ENCODE measurements at regions not wholly inside any gene's neighbourhood (a gene's known extent, or its start where the extent isn't known, plus 50 kb on each side); places are given as distances from the start of the nearest gene placed in this dataset.

- Histone ChIP-seq H4K20me1 (replicated peaks; ENCODE audit: insufficient read depth) (no peaks in the 10 kb centered on the region), H3K27ac (ENCODE audit: low read depth) (no peak overlapping the region), H3K4me3 (no peak overlapping the region), H3K79me2 (replicated peaks; ENCODE audit: insufficient read depth) (no peaks in the 10 kb centered on the region), H3K4me2 (no peak overlapping the region), H3K36me3 (ENCODE audit: insufficient read depth) (no peaks in the 10 kb centered on the region), H2AFZ (no peak overlapping the region), H3K27me3 (ENCODE audit: insufficient read depth) (no peaks in the 10 kb centered on the region), H3K4me1 (ENCODE audit: insufficient read depth) (no peaks in the 10 kb centered on the region), H3F3A (replicated peaks; ENCODE audit: low read depth) (no peaks in the 10 kb centered on the region), H3K9me2 (ENCODE audit: insufficient read depth) (peaks cover 14% of the 10 kb centered on the region)
- no peak overlapping the region for H3K27ac Mint-ChIP-seq
- no peaks in the 10 kb centered on the region for H3K4me1 Mint-ChIP-seq
- no peak overlapping the region for H3K4me3 Mint-ChIP-seq
- no peaks in the 10 kb centered on the region for H3K36me3 Mint-ChIP-seq (ENCODE audit: low read depth)
- peaks cover 5% of the 10 kb centered on the region for H3K27me3 Mint-ChIP-seq (ENCODE audit: insufficient read depth, low read depth, poor library complexity)
- TF ChIP-seq POLR2AphosphoS5 (IDR thresholded peaks at IDR 0.05; ENCODE audit: low read depth), result no peak
- TF ChIP-seq, protein P1, sequence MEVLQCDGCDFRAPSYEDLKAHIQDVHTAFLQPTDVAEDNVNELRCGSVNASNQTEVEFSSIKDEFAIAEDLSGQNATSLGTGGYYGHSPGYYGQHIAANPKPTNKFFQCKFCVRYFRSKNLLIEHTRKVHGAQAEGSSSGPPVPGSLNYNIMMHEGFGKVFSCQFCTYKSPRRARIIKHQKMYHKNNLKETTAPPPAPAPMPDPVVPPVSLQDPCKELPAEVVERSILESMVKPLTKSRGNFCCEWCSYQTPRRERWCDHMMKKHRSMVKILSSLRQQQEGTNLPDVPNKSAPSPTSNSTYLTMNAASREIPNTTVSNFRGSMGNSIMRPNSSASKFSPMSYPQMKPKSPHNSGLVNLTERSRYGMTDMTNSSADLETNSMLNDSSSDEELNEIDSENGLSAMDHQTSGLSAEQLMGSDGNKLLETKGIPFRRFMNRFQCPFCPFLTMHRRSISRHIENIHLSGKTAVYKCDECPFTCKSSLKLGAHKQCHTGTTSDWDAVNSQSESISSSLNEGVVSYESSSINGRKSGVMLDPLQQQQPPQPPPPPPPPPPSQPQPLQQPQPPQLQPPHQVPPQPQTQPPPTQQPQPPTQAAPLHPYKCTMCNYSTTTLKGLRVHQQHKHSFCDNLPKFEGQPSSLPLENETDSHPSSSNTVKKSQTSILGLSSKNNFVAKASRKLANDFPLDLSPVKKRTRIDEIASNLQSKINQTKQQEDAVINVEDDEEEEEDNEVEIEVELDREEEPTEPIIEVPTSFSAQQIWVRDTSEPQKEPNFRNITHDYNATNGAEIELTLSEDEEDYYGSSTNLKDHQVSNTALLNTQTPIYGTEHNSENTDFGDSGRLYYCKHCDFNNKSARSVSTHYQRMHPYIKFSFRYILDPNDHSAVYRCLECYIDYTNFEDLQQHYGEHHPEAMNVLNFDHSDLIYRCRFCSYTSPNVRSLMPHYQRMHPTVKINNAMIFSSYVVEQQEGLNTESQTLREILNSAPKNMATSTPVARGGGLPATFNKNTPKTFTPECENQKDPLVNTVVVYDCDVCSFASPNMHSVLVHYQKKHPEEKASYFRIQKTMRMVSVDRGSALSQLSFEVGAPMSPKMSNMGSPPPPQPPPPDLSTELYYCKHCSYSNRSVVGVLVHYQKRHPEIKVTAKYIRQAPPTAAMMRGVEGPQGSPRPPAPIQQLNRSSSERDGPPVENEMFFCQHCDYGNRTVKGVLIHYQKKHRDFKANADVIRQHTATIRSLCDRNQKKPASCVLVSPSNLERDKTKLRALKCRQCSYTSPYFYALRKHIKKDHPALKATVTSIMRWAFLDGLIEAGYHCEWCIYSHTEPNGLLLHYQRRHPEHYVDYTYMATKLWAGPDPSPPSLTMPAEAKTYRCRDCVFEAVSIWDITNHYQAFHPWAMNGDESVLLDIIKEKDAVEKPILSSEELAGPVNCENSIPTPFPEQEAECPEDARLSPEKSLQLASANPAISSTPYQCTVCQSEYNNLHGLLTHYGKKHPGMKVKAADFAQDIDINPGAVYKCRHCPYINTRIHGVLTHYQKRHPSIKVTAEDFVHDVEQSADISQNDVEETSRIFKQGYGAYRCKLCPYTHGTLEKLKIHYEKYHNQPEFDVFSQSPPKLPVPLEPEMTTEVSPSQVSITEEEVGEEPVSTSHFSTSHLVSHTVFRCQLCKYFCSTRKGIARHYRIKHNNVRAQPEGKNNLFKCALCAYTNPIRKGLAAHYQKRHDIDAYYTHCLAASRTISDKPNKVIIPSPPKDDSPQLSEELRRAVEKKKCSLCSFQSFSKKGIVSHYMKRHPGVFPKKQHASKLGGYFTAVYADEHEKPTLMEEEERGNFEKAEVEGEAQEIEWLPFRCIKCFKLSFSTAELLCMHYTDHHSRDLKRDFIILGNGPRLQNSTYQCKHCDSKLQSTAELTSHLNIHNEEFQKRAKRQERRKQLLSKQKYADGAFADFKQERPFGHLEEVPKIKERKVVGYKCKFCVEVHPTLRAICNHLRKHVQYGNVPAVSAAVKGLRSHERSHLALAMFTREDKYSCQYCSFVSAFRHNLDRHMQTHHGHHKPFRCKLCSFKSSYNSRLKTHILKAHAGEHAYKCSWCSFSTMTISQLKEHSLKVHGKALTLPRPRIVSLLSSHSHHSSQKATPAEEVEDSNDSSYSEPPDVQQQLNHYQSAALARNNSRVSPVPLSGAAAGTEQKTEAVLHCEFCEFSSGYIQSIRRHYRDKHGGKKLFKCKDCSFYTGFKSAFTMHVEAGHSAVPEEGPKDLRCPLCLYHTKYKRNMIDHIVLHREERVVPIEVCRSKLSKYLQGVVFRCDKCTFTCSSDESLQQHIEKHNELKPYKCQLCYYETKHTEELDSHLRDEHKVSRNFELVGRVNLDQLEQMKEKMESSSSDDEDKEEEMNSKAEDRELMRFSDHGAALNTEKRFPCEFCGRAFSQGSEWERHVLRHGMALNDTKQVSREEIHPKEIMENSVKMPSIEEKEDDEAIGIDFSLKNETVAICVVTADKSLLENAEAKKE (CRISPR knock-in tag; IDR thresholded peaks at IDR 0.05), result no peak
- no peak for TF ChIP-seq REST (IDR thresholded peaks at IDR 0.05; ENCODE audit: unreplicated experiment)
- TF ChIP-seq NANOG (IDR thresholded peaks at IDR 0.05; ENCODE audit: borderline replicate concordance), result no peak
- no peak for TF ChIP-seq ZNF331 (CRISPR knock-in tag; IDR thresholded peaks at IDR 0.05; ENCODE audit: low read depth)
- no peak for TF ChIP-seq EZH2phosphoT487 (IDR thresholded peaks at IDR 0.05; ENCODE audit: unreplicated experiment)
- no peak for TF ChIP-seq STAT1 (IDR thresholded peaks at IDR 0.05; ENCODE audit: unreplicated experiment)
- TF ChIP-seq ZNF114 (CRISPR knock-in tag; IDR thresholded peaks at IDR 0.05), result no peak
- TF ChIP-seq, protein P2, sequence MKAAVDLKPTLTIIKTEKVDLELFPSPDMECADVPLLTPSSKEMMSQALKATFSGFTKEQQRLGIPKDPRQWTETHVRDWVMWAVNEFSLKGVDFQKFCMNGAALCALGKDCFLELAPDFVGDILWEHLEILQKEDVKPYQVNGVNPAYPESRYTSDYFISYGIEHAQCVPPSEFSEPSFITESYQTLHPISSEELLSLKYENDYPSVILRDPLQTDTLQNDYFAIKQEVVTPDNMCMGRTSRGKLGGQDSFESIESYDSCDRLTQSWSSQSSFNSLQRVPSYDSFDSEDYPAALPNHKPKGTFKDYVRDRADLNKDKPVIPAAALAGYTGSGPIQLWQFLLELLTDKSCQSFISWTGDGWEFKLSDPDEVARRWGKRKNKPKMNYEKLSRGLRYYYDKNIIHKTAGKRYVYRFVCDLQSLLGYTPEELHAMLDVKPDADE (IDR thresholded peaks at IDR 0.05), result no peak
- TF ChIP-seq CTCF (conservative IDR thresholded peaks at IDR 0.05; ENCODE audit: low read depth in 2 of 2), result no peak
- ATAC-seq (no peak), DNase-seq (ENCODE audit: low spot score) (no peak)
- H3K9me3 Mint-ChIP-seq, result no peaks in the 10 kb centered on the region; the same call in 2 of the 3 replicates
Measured at GRCh38 chr18:40841467-40841866, 1113.6 kb upstream of the PIK3C3 start.

Data from GM23338 (cell line).